NCI-H128 (cell line): ENCODE measurements at regions not wholly inside any gene's neighbourhood (a gene's known extent, or its start where the extent isn't known, plus 50 kb on each side); places are given as distances from the start of the nearest gene placed in this dataset.

Experiments used
- DNase-seq: peaks from one replicate; lab custom pipeline; 2025; ENCODE audit not compliant: unreplicated experiment; lab: John Stamatoyannopoulos, UW

GRCh38 chr2:58291726-58292438 is 50.8 kb upstream of the FANCL start:
- DNase-seq = no peak
